Muscle layer of duodenum (tissue), 2 donors: ENCODE measurements at regions not wholly inside any gene's neighbourhood (a gene's known extent, or its start where the extent isn't known, plus 50 kb on each side); places are given as distances from the start of the nearest gene placed in this dataset.

Experiments
- H3K27ac ChIP-seq: one replicate; pipeline ENCODE4 v1.7.0; 2013; ENCODE audit warnings: mild to moderate bottlenecking, low read length
- H3K27me3 ChIP-seq: one replicate; pipeline ENCODE4 v1.7.0; 2013; ENCODE audit warnings: low read depth, mild to moderate bottlenecking, control low read depth, low read length
- H3K36me3 ChIP-seq, 2 donors: one replicate each; pipeline ENCODE4 v1.7.0; 2013; ENCODE audit warnings: low read length in 2 of 2, control low read depth in 1 of 2, mild to moderate bottlenecking in 1 of 2; ENCODE audit not compliant: insufficient read depth in 2 of 2, control insufficient read depth in 1 of 2
- H3K4me1 ChIP-seq, 2 donors: one replicate each; pipeline ENCODE4 v1.7.0; 2013; ENCODE audit warnings: low read length in 2 of 2, mild to moderate bottlenecking in 2 of 2, control low read depth in 1 of 2, moderate library complexity in 1 of 2; ENCODE audit not compliant: insufficient read depth in 2 of 2, control insufficient read depth in 1 of 2
- H3K4me3 ChIP-seq, 2 donors: one replicate each; pipeline ENCODE4 v1.7.0; 2013; ENCODE audit warnings: low read length in 2 of 2, low read depth in 1 of 2, mild to moderate bottlenecking in 1 of 2
- H3K9me3 ChIP-seq, 2 donors: one replicate each; pipeline ENCODE4 v1.7.0; 2013; ENCODE audit warnings: low read length in 2 of 2, control low read depth in 1 of 2, mild to moderate bottlenecking in 1 of 2; ENCODE audit not compliant: control insufficient read depth in 1 of 2
- donor health status: healthy.

- Histone ChIP-seq H3K27ac (no peak overlapping the region), H3K9me3 (peaks cover 0 to 5% of the 10 kb centered on the region in 2 donors), H3K27me3 (no peaks in the 10 kb centered on the region), H3K4me1 (no peaks in the 10 kb centered on the region), H3K4me3 (no peak overlapping the region), H3K36me3 (no peaks in the 10 kb centered on the region)
Measured at GRCh38 chr12:91388573-91388972, 206.0 kb upstream of the DCN start.

DNA sequence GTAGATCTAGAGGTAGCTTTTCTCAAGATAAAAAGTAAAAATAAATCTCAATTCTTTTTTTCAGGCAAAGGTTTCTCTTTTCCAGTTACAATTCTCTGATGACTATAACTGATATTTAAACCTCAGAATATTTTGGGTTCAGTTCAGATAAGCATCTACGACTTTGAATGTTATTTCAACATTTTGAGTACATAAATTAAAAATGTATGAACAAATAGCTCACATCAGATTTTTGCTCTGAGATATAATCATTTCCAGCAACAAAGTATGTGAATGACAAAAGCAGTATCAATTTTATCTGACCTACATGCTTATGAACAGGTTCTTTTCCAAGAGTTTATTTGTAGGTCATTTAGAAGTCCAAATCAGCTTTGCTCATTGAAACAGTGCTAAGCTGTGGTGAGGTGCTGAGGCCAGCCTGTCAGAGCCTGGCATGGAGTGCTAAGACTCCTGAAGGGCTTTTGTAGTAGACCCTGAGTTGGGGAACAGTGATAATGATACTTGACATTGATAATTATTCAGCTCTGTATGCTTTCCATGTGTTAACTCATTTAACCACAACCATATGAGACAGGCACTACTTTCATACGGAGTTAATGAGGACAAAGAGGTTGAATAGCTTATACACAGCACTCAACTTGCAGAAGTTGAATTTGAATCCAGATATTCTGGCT is 205.0 kb upstream of the DCN start:
- H3K36me3 ChIP-seq = no peaks in the 10 kb centered on the region
- no peaks in the 10 kb centered on the region for H3K4me1 ChIP-seq
- no peak overlapping the region for H3K4me3 ChIP-seq
- H3K9me3 ChIP-seq = peaks cover 0 to 5% of the 10 kb centered on the region in 2 donors
- no peak overlapping the region for H3K27ac ChIP-seq
- H3K27me3 ChIP-seq = no peaks in the 10 kb centered on the region

GRCh38 chr12:91384806-91385205 is 202.2 kb upstream of the DCN start:
- H3K36me3 ChIP-seq = no peaks in the 10 kb centered on the region
- peaks cover 6 to 15% of the 10 kb centered on the region in 2 donors for H3K4me1 ChIP-seq
- H3K4me3 ChIP-seq = no peak overlapping the region
- no peaks in the 10 kb centered on the region for H3K27me3 ChIP-seq
- H3K27ac ChIP-seq = no peak overlapping the region
- H3K9me3 ChIP-seq = no peaks in the 10 kb centered on the region

GRCh38 chr12:91384366-91384765 is 201.7 kb upstream of the DCN start:
- Histone ChIP-seq H3K4me1 (peaks cover 6 to 15% of the 10 kb centered on the region in 2 donors), H3K4me3 (no peak overlapping the region), H3K9me3 (no peaks in the 10 kb centered on the region), H3K27ac (no peak overlapping the region), H3K36me3 (no peaks in the 10 kb centered on the region), H3K27me3 (no peaks in the 10 kb centered on the region)

DNA sequence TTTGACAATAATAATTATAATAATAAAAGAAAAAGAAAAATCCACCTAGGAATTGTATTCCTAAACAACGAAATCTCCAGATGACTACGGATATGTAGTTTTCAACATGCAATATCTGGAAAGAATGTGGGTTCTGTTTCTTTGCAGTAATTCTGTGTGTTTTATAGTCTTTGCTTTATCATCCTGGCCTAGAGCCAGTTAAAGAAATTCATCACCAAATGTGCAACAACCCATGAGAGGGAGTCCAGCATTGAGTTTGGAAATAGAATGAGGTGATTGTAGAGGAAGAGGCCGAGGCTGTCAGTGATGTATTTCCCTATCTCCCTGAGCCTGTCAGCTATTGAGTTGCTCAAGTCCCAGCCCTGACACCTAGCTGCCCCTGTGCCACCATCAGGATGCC is 200.5 kb upstream of the DCN start:
- Histone ChIP-seq H3K27me3 (no peaks in the 10 kb centered on the region), H3K4me1 (peaks cover 6 to 15% of the 10 kb centered on the region in 2 donors), H3K4me3 (no peak overlapping the region), H3K36me3 (no peaks in the 10 kb centered on the region), H3K9me3 (no peaks in the 10 kb centered on the region), H3K27ac (no peak overlapping the region)

- peak overlapping the region; percentile 69 to 84 for H3K4me3 ChIP-seq
- no peaks in the 10 kb centered on the region for H3K9me3 ChIP-seq
- H3K4me1 ChIP-seq = peaks cover 6 to 15% of the 10 kb centered on the region in 2 donors
- no peaks in the 10 kb centered on the region for H3K27me3 ChIP-seq
- H3K27ac ChIP-seq = peak overlapping the region; percentile 73
- no peaks in the 10 kb centered on the region for H3K36me3 ChIP-seq
Measured at GRCh38 chr12:91382081-91382543, 199.5 kb upstream of the DCN start.

- Histone ChIP-seq H3K36me3 (no peaks in the 10 kb centered on the region), H3K27ac (peak overlapping the region; percentile 73), H3K4me1 (peaks cover 6 to 15% of the 10 kb centered on the region in 2 donors), H3K27me3 (no peaks in the 10 kb centered on the region), H3K4me3 (peak overlapping the region; percentile 69 to 84), H3K9me3 (no peaks in the 10 kb centered on the region)
Measured at GRCh38 chr12:91381309-91381804, 198.7 kb upstream of the DCN start.

DNA sequence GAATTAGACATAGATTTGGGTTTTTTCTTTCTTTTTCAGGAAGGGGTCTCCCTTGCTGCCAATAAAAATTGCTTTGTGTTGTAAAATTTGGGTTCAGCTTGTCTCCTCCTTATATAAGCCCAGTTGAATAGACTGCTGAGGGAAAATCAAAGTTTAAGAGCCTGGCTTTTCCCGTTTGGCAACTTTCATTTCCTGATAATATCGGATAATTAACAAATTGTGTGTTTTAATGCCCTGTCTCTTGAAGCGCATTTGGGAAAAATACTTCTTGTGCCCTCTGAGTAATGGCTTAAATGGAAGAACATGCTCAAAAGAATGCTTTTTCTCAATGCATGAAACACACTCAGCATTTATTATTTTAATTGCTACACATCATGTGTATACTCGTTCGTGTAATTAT is 198.0 kb upstream of the DCN start:
- Histone ChIP-seq H3K27ac (no peak overlapping the region), H3K4me3 (peak overlapping the region in 1 of 2 donors; percentile 84), H3K4me1 (peaks cover 6 to 15% of the 10 kb centered on the region in 2 donors), H3K9me3 (no peaks in the 10 kb centered on the region), H3K36me3 (no peaks in the 10 kb centered on the region), H3K27me3 (no peaks in the 10 kb centered on the region)

DNA sequence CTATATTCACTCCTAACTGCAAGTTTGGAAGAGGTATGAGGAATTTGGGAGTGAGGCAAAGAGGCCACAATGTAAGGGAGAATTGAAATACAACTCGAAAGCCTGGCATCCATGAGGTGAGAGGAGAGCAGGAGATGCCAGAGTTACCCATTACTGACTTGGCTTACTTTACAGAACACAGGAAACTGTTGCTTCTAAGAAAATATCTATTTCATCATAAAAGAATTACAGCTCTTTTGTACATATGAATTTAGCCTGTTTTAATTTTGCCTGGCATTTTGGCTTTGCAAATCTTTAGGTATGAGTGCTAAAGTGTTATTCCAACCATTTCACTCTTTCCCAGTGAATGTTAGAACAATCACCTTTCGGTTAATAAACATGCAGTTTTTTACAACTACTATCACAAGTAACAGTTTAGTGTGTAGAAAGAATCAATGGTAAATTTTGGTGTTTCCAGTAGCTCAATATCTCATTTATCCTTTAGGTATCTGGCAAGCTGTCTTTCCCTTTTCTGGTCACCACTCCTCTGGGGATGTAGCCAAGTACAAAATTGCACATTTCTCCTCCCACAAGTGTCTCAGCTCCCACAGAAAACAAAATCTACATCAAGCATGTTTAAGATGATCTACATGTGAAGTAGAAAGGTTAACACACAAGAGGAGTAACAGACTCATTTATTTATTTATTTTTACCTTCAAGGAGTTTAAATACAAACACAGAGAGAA is 196.6 kb upstream of the DCN start:
- Histone ChIP-seq H3K9me3 (no peaks in the 10 kb centered on the region), H3K27me3 (no peaks in the 10 kb centered on the region), H3K27ac (no peak overlapping the region), H3K36me3 (no peaks in the 10 kb centered on the region), H3K4me1 (peaks cover 6 to 15% of the 10 kb centered on the region in 2 donors), H3K4me3 (no peak overlapping the region)

GRCh38 chr12:91377436-91377835 is 194.8 kb upstream of the DCN start:
- Histone ChIP-seq H3K36me3 (no peaks in the 10 kb centered on the region), H3K27me3 (no peaks in the 10 kb centered on the region), H3K4me1 (peaks cover 6 to 13% of the 10 kb centered on the region in 2 donors), H3K9me3 (no peaks in the 10 kb centered on the region), H3K27ac (no peak overlapping the region), H3K4me3 (no peak overlapping the region)

DNA sequence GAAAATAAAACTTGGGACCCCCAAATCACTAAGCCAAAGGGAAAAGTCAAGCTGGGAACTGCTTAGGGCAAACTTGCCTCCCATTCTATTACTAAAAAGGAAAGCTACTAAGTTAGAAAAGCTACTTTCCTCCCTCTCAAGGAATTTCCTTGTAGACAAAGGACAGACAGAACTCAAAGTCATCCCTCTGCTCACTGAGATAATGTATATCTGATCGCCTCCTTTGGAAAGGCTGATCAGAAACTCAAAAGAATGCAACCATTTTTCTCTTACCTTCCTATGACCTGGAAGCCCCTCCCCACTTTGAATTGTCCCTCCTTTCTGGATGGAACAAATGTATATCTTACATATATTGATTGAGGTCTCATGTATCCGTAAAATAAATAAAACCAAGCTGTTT is 190.5 kb upstream of the DCN start:
- Histone ChIP-seq H3K27me3 (no peaks in the 10 kb centered on the region), H3K36me3 (no peaks in the 10 kb centered on the region), H3K4me3 (no peak overlapping the region)

More for the DNA sequence above, 190.5 kb upstream of the DCN start:
- no peaks in the 10 kb centered on the region for H3K9me3 ChIP-seq
- H3K27ac ChIP-seq = no peak overlapping the region
- H3K4me1 ChIP-seq = no peaks in the 10 kb centered on the region
